Skeletal muscle cell (primary cell): ENCODE measurements at regions not wholly inside any gene's neighbourhood (a gene's known extent, or its start where the extent isn't known, plus 50 kb on each side); places are given as distances from the start of the nearest gene placed in this dataset.
"Not testable (repeated sequence)": the region's sequence is repeated elsewhere in the genome, so short reads cannot be mapped to it uniquely, and the experiment has no call there.

ENCODE experiments used
- DNase-seq: peaks from one replicate; pipeline ENCODE4 v3.0.0-alpha.2; 2010; ENCODE audit warnings: low read depth
- H3K4me3 ChIP-seq: 2 replicates; pipeline ENCODE4 v1.5.1; 2011; ENCODE audit warnings: low read depth, mild to moderate bottlenecking, control low read depth, low read length, moderate library complexity

DNA sequence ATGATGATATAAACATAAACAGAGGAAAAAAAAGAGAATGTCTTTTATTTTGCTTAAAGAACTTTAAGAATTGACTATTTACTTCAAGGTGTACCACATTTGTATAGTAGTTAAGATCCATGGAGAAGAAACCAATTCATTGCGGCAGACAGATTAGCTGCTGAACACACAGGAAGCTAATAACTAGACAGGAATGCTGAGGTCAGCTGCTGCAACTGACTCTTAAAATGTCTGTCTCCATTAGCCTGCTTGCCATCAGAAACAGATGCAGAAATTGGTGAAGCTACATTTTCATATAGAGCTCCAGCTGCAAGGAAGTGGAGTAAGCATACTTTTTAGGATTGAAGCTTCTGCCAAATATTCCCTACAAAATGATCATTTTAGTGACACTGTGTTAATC is 939.5 kb downstream of the EPHA7 start:
- no peak overlapping the region for H3K4me3 ChIP-seq
- DNase-seq, result no peak

DNA sequence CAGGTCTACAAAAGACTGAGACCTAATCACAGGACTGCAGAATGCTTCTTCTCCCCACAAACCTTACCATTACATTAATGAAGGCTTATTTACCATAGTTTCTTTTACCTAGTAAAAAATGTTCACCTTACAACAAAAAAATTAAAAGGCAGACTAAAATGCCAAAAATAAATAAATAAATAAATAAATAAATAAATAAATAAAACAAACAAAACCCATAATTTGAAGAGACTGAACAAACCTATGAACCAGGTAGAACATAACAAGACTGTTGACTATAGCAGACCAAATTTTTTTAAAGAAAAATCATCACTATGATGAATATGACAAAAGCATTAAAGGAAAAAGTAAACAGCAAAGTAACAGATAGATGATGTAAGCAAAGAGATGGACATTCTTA is 946.3 kb downstream of the EPHA7 start:
- no peak overlapping the region for H3K4me3 ChIP-seq
- DNase-seq, result no peak

DNA sequence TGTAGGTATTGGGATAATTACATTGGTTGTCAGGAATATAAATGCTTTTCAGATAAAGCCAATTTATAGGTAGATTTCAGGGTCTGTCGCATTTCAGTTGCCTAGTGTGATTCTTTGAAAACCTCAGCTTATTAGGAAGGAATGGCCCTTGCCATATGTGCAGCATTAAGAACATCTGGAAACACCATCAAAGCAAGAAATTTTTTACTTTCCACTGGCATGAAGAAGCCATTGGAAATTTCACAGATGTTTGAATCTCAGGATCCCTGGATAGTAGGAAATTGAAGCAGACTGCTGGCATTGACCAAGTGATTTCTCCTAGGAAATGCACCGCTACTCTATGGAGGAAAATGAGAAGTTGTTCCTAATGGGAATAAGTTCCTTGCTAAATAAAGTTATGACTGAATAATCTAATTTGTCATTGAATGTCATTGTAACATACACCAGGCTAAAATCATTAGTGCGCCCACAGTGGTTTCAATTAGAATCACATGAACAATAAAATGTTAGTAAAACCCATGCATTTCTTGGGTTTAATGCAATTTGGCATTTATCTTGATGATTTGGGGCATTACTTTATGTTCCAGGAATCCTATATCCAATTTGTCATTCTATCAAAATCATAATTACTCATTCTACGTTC is 950.1 kb downstream of the EPHA7 start:
- DNase-seq, result no peak
- no peak overlapping the region for H3K4me3 ChIP-seq

GRCh38 chr6:92468066-92468465 is 951.3 kb downstream of the EPHA7 start:
- no peak overlapping the region for H3K4me3 ChIP-seq
- DNase-seq, result no peak

DNA sequence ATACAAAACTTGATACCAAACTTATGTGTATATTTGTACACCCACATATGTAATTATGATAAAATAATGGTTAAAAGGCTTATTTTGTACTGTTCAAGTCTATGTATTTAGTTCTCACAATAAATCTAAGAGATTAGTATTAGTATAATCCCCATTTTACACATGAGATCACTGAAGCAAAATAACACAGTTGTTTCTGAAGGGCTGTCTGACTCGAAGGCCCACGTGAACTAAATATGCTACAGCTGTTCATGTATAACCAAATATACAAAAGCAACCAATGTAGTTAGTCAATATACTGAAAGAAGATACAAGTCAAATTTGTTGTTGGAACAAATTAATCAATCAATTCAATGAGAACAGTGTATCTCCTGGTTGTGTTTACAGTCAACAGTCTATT is 959.2 kb downstream of the EPHA7 start:
- no peak overlapping the region for H3K4me3 ChIP-seq
- no peak for DNase-seq

DNA sequence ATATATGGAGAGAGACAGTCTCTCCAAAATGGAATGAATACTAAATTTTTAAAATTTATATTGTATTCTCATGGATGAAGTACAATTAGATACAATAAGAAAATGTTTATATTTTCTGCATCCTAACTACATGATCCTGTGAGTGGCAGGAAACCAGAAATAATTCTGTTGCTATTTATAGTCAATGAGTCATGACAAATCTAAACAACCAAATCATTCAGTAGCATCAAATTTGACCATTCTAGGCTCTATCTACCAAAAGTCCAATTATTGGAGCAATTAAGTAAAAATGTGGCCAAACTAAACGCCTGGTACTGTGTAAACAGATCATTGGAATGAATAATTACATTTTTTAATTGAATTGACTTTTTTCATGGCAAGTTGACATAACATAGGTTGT is 959.8 kb downstream of the EPHA7 start:
- DNase-seq, result no peak
- H3K4me3 ChIP-seq, result no peak overlapping the region

GRCh38 chr6:92446052-92446451 is 973.3 kb downstream of the EPHA7 start:
- no peak overlapping the region for H3K4me3 ChIP-seq
- DNase-seq, result no peak

GRCh38 chr6:92433911-92434310 is 985.4 kb downstream of the EPHA7 start:
- no peak for DNase-seq
- H3K4me3 ChIP-seq, result no peak overlapping the region

GRCh38 chr6:92431502-92431901 is 987.9 kb downstream of the EPHA7 start:
- no peak for DNase-seq
- no peak overlapping the region for H3K4me3 ChIP-seq

DNA sequence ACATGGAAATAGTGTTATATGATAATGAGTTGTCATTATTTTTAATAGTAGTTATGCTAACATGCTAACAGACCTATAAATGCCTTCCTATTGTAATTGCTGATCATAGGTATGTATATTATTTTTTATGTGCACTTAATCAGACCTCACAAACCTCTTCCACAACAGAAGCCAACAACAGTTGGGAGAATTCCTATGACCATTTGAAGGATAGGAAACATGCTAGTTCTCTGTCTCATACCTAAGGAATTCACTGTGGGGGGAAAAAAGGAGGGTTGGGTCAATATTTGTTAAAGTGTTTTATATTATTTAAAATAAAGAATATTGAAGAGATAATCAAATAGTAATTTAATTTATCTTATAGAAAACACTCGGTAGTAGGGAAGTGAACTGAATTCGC is 990.9 kb downstream of the EPHA7 start:
- no peak overlapping the region for H3K4me3 ChIP-seq
- no peak for DNase-seq

- no peak overlapping the region for H3K4me3 ChIP-seq
- no peak for DNase-seq
These were observed 991.9 kb downstream of the EPHA7 start for GRCh38 chr6:92427453-92427852.

DNA sequence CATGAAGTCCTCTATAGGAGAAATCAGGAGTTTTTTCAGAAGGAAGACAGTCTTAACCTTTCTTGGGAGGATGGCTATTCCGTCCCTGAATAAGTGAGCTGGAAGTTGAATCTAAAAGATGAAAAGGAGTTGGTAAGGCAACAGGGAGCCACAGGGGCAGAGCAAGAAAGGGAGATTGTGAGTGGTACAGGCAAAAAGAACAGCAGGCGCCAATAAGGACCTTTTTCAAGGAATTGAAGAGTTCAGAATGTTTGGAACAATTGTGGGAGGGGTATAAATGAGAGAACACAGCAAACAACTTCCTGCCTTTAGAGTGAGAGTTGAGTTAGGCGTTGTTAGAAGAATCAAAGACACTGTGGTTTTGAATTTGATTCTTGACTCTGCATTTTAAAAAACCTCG is 1003.7 kb downstream of the EPHA7 start:
- no peak for DNase-seq
- H3K4me3 ChIP-seq, result no peak overlapping the region

- no peak overlapping the region for H3K4me3 ChIP-seq
- DNase-seq, result no peak
These were observed 1011.0 kb downstream of the EPHA7 start for GRCh38 chr6:92408350-92408749.

- DNase-seq, result no peak
- no peak overlapping the region for H3K4me3 ChIP-seq
These were observed 1015.1 kb downstream of the EPHA7 start for GRCh38 chr6:92404281-92404680.

DNA sequence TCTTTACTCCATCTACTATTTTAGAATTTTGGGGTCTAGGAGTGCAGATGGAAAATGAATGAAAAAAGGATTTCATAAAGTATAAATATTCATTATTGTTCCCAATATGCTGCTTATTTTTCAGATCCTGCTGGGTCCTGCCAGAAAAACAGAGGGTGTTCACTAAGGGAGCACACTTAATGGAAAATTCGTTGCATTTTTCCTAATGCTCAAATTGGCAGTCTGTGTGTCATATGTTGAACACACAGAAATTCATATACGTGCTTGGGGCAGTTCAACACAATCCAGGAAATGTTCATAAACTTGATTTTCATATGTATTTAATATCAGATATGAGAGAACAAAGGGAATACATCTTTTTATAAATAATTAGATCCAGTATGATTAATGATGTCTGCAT is 1019.4 kb downstream of the EPHA7 start:
- no peak for DNase-seq
- no peak overlapping the region for H3K4me3 ChIP-seq

- not testable (repeated sequence) for DNase-seq
These were observed 1030.7 kb downstream of the EPHA7 start for GRCh38 chr6:92388706-92389105.

DNA sequence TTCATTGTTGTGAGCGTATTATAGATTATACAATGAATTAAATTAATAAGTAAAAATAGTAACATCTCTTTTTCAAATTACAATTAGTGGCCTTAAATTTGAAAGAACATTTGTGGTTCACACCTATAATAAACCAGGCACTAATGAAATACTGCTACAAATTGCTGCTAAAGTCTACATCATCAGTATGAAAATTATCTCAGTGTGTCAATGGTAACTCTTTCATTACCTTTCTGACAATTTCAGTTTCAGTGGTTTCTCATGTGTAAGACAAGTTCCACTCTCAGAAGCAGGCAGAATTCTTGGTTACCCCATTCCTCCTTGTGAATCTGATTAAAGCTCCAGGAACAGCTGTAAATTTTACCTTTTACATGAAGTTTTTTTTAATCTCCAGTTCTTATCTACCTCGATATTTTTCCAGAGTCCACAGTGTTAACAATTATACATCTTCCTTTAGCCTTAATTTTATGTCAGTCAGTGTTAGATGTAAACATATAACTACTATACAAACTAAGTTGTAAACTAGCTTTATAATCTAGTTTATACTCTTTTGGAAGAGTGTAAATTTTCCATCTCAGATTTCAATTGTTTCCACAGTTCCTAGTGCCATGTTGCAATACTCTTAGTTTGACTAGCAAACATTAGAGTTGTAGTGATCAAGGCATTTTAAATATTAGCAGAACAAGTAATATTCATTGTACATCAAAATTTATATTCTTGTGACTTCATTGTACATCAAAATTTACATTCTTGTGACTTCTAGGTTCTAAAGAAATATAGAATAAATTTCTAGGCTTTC is 1038.4 kb downstream of the EPHA7 start:
- DNase-seq, result no peak
- H3K4me3 ChIP-seq, result no peak overlapping the region

More at GRCh38 chr6:92388706-92389105, 1030.7 kb downstream of the EPHA7 start:
- not testable (repeated sequence) for H3K4me3 ChIP-seq

- no peak overlapping the region for H3K4me3 ChIP-seq
- DNase-seq, result no peak
These were observed 1042.2 kb downstream of the EPHA7 start for GRCh38 chr6:92377137-92377536.

DNA sequence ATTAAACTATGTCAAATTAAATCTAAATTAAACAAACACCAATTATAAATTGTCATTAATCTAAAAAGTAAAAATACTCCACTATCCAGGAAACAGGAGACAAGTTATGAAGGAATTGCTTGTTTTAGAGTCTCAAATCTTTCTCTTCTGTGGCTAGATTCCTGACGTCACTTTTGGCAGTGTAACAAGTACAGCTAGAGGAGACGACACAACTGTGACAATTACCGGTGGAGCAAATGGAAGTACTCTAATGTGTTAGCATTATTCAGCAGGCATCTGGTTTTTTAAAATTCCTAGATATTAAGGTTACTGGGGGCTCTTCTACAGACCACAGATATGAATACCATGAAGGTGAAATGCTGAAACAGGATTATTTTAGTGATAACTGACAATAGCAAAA is 1042.7 kb downstream of the EPHA7 start:
- H3K4me3 ChIP-seq, result no peak overlapping the region
- DNase-seq, result no peak

DNA sequence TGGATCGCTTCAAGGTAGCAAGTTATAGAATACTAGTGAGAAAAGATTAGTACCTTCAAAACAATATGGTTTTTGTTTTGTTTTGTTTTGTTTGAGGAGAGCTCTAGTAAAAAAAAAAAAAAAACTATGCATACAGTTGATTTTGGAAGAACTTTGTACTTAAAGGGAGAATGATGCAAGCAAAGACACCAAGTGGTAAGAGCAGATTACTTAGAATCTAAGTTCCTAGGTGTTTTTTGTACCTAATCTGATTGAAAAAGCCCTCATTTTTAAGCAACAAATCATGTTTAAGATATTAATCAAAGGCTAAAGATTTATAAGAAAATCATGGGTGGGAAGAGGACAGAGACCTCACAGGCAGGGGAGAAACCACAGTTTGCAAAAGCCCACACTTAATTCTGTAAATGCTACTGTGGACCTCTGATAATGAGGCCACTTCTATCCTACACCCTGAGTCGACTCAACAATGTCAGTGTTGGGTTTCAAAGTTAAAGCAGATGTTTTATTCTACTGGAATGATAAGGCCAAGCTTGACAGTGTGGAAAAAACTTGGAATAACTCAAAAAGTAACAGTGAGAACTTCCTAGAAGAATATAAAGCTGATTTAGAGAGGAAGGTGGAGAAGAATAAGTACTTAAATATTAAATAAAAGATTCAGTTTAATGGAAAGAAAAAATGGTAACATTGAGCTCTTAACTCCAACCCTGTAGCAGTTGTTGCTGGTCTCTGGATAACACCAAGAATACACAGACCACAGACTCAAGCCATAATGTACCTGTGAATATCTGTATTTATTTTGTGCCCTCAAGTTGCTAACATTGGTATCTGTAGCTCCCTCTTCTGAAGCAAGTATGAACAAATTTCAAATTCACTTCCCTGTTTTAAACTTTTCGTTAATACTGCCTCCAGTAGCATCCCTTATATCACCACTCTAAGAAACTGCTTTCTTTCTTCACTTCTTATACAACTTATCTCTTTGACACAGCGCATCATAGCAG is 1047.8 kb downstream of the EPHA7 start:
- H3K4me3 ChIP-seq, result no peak overlapping the region
- no peak for DNase-seq
